Inflammatory macrophage (primary cell): ENCODE measurements at regions not wholly inside any gene's neighbourhood (a gene's known extent, or its start where the extent isn't known, plus 50 kb on each side); places are given as distances from the start of the nearest gene placed in this dataset.

ENCODE experiments used
- DNase-seq, 2 donors: peaks; one replicate each; pipeline ENCODE4 v3.0.0-alpha.2; 2020 to 2022

DNA sequence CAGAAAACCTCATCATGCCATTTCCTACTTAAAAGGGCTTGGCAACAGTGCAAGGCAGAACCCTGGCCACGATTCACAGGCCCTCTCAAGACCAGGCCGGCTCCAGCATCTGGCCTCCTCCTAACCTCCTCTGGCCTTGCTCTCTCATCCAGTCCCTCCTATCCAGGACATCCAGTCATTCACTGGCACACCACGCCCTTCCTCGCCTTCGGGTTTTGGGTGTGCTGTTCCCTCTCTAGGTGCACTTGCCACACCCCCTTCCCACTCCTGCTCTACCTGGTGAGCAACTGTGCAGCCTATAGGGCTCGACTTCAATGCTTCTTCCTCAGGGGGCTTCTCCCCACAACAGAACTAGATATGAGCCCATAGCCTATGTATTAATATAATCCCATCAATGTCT lies 317.1 kb downstream of the ARRDC4 start:
- no peak for DNase-seq

DNA sequence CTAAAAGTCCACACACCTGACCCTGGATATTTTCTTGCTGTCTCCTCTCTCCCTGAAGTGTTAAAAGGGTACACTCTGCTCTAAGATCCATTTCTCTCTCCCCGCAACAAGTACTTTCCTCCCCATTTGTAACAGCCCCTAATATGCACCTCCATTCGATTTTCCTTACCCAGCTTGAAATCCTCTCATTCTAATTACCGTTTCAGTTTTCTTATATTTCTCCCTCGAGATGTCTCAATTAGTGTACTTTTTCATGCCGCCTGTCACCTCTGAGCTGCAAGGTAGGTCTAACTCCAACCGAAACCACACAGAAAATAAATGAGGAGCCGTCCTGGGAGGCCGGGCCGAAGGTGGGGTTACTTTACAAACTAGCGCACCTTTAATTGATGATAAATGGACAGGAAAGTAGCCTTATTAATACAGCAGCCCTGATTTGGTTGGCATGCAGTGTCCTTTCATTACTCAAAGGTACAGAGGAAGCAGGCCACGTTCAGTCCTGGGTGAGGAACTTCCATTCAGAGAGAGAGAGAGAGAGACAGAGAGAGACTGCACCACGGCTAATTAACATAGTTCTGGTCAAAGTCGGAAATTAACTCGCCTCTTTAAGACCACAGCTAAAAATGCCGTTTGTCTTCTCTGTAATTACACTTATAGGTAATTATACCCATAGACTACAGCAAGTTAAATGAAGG lies 319.9 kb downstream of the ARRDC4 start:
- no peak for DNase-seq

DNA sequence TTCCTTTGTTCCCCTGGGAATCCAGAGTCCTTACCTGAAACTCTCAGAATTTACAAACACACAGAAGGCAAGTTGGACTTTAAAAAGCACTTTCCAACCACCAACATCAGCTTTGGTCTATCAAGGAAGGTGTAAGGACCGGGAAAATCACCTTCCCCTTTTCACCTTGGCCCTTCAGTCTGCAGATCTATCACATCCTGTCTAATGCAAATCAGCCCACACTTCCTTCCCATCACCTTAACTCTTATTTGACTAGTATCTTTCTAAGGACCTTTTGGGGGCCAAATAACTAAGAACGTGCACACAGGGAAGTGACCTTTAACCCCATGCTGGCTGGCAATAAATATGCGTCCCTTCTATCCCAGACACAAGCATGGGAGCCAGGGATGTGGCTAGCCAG lies 320.6 kb downstream of the ARRDC4 start:
- no peak for DNase-seq

DNA sequence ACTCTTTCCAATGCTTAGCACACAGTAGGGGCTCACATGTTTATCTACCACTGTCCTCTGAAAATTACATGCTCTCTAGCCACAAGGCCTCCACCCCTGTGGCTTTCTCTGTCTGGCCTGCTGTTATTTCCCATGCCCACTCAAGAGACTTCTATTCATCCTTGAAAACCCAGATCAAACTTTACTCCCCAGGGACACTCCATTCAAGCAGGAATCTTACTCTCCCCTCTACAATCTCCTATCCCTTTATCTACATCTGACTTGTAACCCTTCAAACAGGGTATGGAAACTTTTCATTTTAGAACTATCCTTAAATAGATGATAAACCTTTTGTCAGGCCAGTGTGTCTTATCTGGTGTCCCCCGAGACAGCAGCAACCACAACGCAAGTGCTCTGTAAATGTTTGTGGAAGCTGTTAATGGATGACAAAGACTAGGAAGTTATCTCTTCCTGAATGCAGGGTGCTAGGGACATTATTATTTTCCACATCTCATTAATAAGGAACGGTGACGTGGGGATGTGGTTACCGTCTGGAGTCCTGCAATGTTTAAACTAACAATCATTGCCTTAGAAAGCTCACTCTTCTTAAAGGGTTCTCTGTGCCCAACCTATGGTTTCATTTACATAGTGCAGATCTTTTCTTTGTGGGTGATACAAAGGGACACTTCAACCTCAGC lies 322.3 kb downstream of the ARRDC4 start:
- no peak for DNase-seq

DNA sequence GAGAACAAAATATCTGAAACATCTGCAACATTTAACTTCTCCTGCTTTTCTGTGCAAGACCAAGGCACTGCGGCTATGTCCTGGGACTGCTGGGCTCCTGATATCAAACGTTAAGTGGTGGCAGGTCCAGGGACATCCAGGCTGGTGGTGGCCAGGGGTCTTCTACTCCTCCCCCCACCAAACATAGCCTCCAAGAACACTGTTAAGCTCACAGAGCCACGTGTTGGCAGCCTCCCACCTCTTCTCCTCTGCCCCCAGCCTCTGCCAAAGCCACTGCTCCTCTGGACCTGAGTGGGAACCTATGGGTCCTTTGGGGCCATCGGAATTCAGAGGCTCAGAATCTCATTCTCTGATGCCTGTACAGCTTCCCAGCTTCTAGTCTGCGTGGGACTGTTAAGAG lies 325.7 kb downstream of the ARRDC4 start:
- no peak for DNase-seq

DNA sequence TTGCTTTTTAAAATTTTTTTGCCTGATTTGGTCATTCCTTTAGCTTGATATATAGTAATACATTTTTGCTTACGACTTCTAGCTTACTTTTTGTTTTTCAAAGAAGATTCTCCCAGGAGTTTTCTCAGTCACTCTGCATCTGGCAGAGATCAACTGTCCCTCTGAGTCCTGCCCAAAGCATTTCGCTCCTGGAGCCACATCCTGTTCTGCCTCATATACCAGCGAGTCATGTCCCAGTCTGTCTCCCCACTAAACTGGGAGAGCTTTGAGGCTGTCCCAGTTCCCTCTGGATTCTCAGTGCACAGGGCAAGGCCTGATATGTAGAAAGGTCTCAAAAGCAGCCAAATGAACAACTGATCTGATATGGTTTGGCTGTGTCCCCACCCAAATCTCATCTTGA lies 326.3 kb downstream of the ARRDC4 start:
- no peak for DNase-seq

DNA sequence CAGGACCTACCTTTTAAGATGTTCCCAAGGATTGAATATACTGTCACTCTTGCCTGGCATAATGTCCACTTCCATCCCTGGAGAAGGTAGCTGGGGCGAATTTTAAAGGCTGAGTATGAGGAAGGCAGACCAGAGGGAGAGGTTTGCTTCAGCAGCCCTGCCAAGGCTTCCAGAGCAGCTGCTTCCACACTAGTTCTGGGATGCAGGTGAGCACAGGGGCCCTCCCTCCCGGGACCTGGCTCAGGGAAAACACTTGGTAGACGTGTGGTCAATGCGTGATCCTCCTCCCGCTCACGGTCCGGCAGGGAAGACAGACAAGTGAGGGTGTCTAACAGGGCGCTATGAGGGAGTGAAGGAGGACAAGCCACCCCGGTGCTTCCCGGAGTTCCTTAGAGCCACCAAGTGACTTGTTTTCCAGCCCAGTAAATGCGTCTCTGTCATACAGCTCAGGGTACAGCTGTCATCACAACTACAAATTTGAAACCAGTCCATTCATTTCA lies 327.6 kb downstream of the ARRDC4 start:
- DNase-seq, result no peak

DNA sequence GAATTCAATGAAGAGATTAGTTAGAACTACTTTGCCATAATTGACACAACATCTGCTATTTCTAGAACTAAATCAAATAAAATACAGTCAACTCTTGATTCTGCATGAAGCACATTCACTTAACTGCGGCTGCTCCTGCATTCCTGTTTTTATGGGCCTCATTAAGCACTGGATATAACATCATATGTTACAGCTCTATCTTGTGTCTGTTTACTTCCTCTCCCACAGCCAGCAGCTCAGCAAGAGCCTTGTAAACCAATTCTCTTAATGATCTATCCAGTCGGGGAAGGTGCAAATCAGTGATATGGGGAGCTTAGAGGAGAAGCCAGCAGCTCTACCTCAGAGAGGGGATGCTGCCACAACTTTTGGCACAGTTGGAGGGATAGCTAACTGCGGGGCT lies 329.2 kb downstream of the ARRDC4 start:
- DNase-seq, result no peak

DNA sequence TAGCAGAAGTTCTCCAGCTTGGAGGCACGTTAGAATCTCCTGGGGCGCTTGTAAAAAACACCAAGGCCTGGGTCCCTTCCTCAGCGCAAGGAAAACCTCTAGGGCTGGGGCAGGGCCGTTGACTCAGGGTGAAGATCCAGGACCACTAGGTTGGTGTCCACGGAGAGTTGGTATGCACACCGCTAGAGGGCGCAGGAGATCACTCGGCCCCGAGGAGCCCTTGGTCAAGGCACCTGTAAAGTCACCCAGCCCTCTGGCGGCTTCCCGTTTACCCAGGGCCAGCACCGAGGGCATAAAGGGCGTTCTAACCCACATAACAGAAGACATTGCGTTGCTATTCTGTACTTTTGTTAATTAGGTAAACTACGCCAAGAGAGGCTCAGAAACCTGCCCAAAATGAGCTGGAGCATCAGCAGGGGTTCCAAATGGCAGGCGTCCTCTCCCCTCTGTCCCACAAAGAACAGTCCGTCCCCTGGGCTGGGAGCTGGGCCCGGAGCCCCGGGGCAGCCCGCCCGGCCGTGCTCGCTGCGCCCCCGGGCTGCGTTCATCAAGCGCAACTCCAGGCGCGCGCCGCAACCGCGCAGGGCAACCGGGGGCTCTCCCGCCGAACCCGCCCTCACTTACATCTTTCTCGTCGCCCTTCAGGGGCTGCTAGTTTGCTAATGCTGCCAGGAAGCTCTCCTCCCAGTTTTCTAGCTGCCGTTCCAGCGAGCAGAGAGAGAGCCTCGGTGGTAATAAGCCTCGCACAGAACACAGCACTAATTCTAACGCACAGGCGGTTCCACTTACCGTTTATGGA lies 332.1 kb downstream of the ARRDC4 start:
- peak; percentile 16 to 37 for DNase-seq

DNA sequence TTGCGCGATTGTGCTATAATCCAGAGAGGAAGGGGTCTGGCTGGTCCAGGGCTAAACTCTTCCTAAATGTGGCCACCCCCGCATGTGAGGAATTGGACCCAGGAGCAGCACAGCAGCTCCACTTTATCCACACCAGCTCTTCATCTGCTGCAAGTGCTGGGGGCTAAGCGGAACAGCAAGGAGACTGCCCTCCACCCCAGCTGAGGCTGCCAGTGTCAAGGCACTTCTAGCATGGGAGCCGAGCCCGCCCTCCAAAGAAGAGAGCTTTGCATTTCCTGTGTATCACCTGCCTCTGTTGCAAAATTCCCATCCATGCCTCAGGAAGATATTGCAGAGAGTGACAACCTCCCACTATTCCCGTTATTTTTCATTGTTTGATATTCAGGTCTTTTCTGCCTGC lies 333.6 kb downstream of the ARRDC4 start:
- DNase-seq, result no peak

DNA sequence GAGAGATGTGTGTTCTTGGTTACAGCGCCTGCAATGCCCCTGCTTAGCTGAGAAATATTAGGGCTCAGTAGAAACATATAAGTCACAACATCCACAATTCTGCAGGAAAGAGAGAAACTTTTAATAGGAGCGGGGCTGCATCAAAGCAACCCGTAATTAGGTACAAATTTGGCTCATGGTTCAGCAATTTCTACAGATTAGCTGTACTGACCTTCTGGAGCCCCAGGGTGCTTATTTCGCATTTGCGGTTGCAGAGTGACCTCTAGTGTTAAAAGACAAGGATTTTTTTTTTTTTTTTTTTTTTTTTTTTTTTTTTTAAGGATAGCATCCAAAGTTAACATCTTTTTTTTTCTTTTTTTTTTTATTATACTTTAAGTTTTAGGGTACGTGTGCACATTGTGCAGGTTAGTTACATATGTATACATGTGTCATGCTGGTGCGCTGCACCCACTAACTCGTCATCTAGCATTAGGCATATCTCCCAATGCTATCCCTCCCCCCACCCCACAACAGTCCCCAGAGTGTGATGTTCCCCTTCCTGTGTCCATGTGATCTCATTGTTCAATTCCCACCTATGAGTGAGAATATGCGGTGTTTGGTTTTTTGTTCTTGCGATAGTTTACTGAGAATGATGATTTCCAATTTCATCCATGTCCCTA lies 334.7 kb downstream of the ARRDC4 start:
- peak; percentile 21 to 35 for DNase-seq

DNA sequence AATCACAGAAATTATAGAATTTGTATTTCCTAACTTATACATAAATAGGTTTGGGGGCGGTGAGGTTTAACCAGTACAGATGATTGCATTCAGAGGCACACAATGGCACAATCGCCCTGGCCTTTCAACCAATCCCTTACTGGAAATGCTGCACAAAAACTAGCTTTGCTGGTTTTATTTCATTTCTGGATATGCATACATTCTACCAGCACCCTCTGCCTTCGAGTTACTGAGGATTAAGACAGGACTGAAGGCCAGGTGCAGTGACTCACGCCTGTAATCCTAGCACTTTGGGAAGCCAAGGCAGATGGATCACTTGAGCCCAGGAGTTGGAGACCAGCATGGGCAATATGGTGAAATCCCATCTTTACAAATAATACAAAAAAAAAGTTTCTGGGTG lies 336.1 kb downstream of the ARRDC4 start:
- no peak for DNase-seq

DNA sequence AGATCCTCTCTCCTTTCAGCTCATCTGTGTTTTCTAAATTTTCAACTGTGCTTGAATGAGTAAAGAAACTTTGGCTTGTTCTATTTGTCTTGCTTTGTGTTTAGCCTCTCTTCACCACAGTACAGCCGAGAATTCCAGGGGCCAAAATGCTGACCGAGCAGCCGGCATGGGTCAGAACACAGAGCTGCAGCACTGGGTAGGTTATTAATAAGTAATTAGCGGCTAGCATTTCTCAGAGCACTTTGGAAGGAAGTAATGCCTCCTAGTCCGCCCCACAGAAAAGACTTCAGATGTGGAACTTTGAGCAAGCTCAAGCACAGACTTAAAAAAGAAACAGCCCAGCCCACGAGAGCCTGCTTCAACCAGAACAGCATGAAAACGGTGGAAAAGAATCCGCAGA lies 343.9 kb downstream of the ARRDC4 start:
- DNase-seq, result no peak

DNA sequence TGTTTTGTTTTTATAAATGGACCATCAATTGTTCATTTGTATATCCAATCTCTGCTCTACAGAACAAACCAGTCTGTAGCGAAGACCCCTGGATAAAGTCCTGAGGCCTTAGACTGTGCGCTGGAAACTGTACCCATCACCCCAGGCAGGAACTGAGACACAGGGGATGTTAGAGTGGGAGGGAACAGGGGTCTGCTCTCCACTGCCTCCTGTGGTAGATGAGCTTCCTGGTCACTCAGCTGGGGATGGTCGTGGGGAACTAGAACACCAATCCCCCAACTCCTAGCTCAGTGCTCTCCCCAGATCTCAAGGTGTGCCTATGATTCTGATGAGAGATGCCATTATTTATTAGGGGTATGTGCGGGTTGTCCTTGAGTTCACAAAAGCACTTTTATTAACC lies 340.2 kb upstream of the IGF1R start:
- DNase-seq, result no peak

DNA sequence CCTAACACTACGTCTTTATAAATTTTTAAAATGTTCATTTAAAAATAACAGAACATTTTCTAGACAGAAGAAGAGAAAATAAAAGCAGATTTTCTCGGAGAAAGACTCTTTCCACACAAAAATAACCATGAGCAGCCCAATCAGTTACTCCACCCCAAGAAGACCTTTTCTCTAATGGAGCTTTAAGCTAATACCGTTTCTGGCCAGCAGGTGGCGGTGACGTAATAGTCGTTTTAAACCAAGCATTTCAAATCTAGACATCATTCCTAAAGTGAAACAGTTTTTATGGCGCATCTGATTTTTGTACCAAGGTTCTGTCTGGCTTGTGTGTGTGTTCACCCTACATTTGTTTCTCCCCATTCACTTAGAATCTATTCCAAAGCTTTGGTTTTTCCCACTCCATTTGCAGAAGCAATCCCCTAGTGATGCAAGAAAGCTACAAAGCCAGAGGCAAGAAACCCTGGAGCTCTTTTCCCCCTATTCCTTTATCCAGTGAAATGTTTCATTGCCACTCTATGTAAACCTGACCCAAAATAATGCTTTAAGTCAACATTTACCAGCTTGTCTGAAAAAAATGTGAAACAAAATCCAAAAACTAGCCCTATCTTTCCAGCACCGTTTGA lies 336.7 kb upstream of the IGF1R start:
- DNase-seq, result peak; percentile 76 to 80

DNA sequence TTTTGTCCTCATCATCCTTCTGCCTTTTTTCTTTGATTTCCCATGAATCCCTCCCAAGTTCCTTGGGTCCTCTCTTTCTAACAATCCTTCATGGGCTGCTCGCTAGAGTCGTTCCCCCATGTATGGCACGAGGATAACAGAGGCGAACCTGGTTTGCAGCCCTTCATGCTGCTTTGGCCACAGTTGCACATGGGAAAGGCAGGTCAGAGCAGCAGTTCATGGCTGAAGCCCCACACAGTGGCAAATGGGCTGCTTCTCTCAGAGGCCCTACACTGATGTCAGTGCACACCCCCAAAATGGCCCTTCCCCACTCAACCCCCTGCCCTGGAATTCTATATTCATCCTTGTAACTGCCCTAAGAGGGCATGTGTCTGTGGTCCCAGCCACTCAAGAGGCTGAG lies 335.4 kb upstream of the IGF1R start:
- no peak for DNase-seq

DNA sequence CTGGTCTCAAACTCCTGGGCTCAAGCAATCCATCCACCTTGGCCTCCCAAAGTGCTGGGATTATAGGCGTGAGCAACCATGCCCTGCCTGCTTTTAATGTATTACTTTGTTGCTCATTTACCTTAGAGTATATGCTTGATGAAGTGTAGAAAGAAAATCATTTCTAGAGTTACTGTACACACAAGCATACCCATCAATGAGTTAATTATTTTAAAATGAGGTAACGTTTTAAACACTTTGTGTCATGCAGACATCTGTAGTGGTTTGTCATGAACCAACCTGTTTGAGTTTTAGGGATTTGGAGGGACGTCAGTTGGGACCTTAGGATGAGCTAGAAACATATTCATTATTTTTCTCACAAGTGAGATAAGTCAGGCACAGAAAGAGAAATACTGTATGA lies 332.4 kb upstream of the IGF1R start:
- DNase-seq, result no peak

DNA sequence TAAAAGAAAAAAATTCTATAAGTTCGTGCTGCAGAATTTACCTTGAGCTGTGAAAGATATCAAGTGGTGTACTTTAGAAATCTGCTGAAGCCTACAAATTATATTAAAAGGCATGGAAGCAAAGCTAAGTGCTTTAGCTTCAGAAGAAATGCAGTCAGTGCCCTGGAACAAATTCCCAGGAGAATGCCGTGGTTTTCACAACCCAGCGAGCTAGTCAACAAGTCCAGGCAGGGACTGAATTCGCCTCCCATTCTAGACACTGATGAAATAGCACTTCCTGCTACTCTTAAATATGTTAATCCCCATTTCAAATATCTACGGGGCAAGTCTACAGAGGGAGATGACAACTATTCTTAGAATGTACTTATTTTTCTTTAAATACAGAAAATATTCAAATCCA lies 326.4 kb upstream of the IGF1R start:
- no peak for DNase-seq

DNA sequence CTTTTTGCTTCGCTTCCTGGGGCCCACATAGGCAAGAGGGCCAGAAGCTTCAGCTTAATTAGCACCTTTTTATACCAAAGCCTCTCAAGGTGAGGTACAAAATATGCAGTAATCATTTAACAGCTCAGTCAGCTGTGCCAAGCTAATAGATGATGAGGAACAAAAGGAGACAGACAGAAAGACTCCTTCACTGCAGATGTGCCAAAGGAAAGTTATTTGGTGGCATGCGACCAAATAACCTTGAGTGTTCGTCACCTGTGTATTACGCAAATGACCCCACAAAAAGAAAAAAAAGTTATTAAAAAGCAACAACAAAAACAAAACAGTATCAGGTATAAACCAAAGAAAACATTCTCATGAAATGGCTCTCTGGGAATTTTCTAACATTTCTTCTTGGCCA lies 325.8 kb upstream of the IGF1R start:
- DNase-seq, result no peak

DNA sequence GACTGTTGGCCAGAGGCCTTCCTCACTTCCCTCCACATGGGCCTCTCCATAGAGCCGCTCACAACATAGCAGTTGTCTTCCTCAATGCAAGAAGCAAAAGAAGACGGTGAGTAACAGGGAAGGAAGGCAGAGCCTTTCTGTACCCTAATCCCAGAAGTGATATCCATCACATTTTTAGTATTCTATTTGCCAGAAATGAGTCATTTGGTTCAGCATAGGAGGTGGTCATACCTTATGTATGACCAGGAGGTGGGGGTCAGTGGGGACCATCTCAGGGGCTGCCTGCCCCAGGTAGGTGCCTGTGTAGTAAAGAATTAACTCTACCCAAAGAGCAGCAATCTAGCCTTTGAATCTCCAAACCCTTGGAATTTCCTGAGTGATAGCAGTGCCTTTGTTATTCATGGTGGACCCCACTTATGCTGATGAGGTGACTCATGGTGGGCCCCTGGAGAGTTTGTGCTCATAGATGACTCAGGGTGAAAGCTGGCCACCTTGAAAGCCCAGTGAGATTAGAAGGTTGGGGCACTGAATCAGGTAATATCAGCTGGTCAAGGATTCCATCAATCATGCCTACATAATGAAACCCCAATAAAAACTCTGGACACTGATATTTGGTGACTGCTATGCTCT lies 323.9 kb upstream of the IGF1R start:
- DNase-seq, result no peak

DNA sequence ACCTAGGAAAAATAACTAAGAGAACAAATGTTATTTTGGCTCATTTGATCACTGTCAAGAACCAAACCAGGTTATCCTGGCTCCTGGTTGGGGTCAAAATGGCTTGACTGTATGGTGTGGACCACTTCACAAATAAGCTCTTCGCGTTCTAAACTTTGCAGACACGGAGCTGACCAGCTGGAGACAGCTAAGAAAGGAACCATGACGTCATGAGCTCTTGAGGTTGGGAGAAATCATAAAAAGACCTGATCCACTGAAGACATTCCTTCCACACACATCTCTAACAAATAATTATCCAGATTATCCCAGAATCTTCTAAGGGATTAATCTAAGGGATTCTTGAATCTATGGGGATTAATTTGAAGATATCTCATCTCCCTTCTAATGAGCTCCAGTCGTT lies 321.5 kb upstream of the IGF1R start:
- DNase-seq, result no peak

DNA sequence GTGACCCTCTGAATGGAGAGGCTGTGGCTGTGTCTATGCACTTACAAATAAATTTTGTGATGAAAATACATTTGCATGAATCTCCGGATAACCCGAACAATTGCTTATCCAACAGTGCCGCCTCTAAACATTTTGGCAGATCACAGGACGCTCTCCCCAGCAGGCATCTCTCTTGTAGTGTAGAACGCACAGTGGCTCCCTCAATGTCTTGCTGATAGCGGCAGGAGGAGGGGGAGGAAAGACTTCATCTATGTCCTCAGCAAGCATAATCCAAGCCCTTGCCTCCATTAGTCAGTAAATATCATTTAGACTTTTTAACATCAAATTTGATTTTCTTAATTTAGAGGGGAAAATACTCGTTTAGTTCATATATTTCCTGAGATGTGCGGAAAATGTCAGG lies 318.1 kb upstream of the IGF1R start:
- DNase-seq, result no peak
